ENCODE measurements at regions not wholly inside any gene's neighbourhood (a gene's known extent, or its start where the extent isn't known, plus 50 kb on each side); places are given as distances from the start of the nearest gene placed in this dataset.
"Not testable (repeated sequence)": the region's sequence is repeated elsewhere in the genome, so short reads cannot be mapped to it uniquely, and the experiment has no call there.

GRCh38 chr3:181610083-181610972 is 101.4 kb upstream of the SOX2 start:
- Mint-ChIP-seq H3K4me3 (no peak overlapping the region), H3K4me1 (no peaks in the 10 kb centered on the region), H3K27me3 (ENCODE audit: low read depth) (peaks cover 4% of the 10 kb centered on the region), H3K27ac (no peak overlapping the region), H3K36me3 (no peaks in the 10 kb centered on the region), H3K9me3 (no peaks in the 10 kb centered on the region)
- TF ChIP-seq CTCF (IDR thresholded peaks at IDR 0.05; ENCODE audit: unreplicated experiment) = no peak
- no peak for DNase-seq (ENCODE audit: low spot score in 2 of 2, unreplicated experiment in 2 of 2)

GRCh38 chr3:181609030-181609767 is 102.5 kb upstream of the SOX2 start:
- TF ChIP-seq CTCF (IDR thresholded peaks at IDR 0.05; ENCODE audit: unreplicated experiment) = no peak
- Mint-ChIP-seq H3K4me3 (no peak overlapping the region), H3K27me3 (ENCODE audit: low read depth) (no peaks in the 10 kb centered on the region), H3K4me1 (no peaks in the 10 kb centered on the region), H3K9me3 (no peaks in the 10 kb centered on the region), H3K36me3 (no peaks in the 10 kb centered on the region), H3K27ac (no peak overlapping the region)
- no peak for DNase-seq (ENCODE audit: low spot score in 2 of 2, unreplicated experiment in 2 of 2)

GRCh38 chr3:181604267-181604666 is 107.5 kb upstream of the SOX2 start:
- no peaks in the 10 kb centered on the region for H3K27me3 Mint-ChIP-seq (ENCODE audit: low read depth)
- no peaks in the 10 kb centered on the region for H3K9me3 Mint-ChIP-seq

GRCh38 chr3:181596126-181596525 is 115.6 kb upstream of the SOX2 start:
- Mint-ChIP-seq H3K27ac (no peak overlapping the region), H3K36me3 (no peaks in the 10 kb centered on the region), H3K9me3 (peaks cover 10% of the 10 kb centered on the region), H3K4me1 (no peaks in the 10 kb centered on the region), H3K4me3 (no peak overlapping the region), H3K27me3 (ENCODE audit: low read depth) (no peaks in the 10 kb centered on the region)
- DNase-seq (ENCODE audit: low spot score in 2 of 2, unreplicated experiment in 2 of 2) = no peak
- no peak for TF ChIP-seq CTCF (IDR thresholded peaks at IDR 0.05; ENCODE audit: unreplicated experiment)

More at GRCh38 chr3:181604267-181604666, 107.5 kb upstream of the SOX2 start:
- Mint-ChIP-seq H3K4me1 (no peaks in the 10 kb centered on the region), H3K4me3 (no peak overlapping the region), H3K36me3 (no peaks in the 10 kb centered on the region), H3K27ac (no peak overlapping the region)
- DNase-seq (ENCODE audit: low spot score in 2 of 2, unreplicated experiment in 2 of 2) = no peak
- TF ChIP-seq CTCF (IDR thresholded peaks at IDR 0.05; ENCODE audit: unreplicated experiment) = no peak

- DNase-seq (ENCODE audit: low spot score in 2 of 2, unreplicated experiment in 2 of 2); H3K27me3 Mint-ChIP-seq (ENCODE audit: low read depth); H3K4me1 Mint-ChIP-seq; H3K27ac Mint-ChIP-seq; H3K4me3 Mint-ChIP-seq; H3K36me3 Mint-ChIP-seq: not testable (repeated sequence)
- peaks cover 37% of the 10 kb centered on the region for H3K9me3 Mint-ChIP-seq
Measured at GRCh38 chr3:181590939-181591338, 120.8 kb upstream of the SOX2 start.

GRCh38 chr3:181582619-181583018 is 129.1 kb upstream of the SOX2 start:
- no peak overlapping the region for H3K27ac Mint-ChIP-seq
- no peak for DNase-seq (ENCODE audit: low spot score in 2 of 2, unreplicated experiment in 2 of 2)
- H3K4me3 Mint-ChIP-seq = no peak overlapping the region
- H3K27me3 Mint-ChIP-seq (ENCODE audit: low read depth) = no peaks in the 10 kb centered on the region
- no peak for TF ChIP-seq CTCF (IDR thresholded peaks at IDR 0.05; ENCODE audit: unreplicated experiment)
- H3K36me3 Mint-ChIP-seq = no peaks in the 10 kb centered on the region
- no peaks in the 10 kb centered on the region for H3K4me1 Mint-ChIP-seq
- H3K9me3 Mint-ChIP-seq = peaks cover 6% of the 10 kb centered on the region
